Testis (tissue), 2 donors: ENCODE measurements at regions not wholly inside any gene's neighbourhood (a gene's known extent, or its start where the extent isn't known, plus 50 kb on each side); places are given as distances from the start of the nearest gene placed in this dataset.
A peak's percentile ranks its signal among the peaks of the same experiment; 100 is the strongest.

Experiments
- DNase-seq: peaks from one replicate; pipeline ENCODE4 v3.0.0-alpha.2; 2019
- H3K27ac ChIP-seq, 2 donors: fragments of 200-600 bp; sonication (generic); one replicate each; pipeline ENCODE4 v1.5.1; 2019
- H3K27me3 ChIP-seq: fragments of 200-600 bp; sonication (generic); one replicate; pipeline ENCODE4 v1.5.1; 2019
- H3K36me3 ChIP-seq: fragments of 200-600 bp; sonication (generic); one replicate; pipeline ENCODE4 v1.5.1; 2017; ENCODE audit warnings: low read depth; ENCODE audit errors: missing control alignments
- H3K4me1 ChIP-seq: fragments of 200-600 bp; sonication (generic); one replicate; pipeline ENCODE4 v1.5.1; 2019
- H3K4me3 ChIP-seq, 2 donors: fragments of 200-600 bp; sonication (generic); one replicate each; pipeline ENCODE4 v1.5.1; 2017 to 2019
- H3K9me3 ChIP-seq: fragments of 200-600 bp; sonication (generic); one replicate; pipeline ENCODE4 v1.5.1; 2017
- POLR2A ChIP-seq: fragments of 450-650 bp; IDR thresholded peaks from one replicate; pipeline ENCODE4 v1.6.1; 2017; ENCODE audit warnings: antibody characterized with exemption, mild to moderate bottlenecking, moderate library complexity
- WGBS, 2 donors: methylation state at CpG; one replicate each; pipeline ENCODE4 v1.1.5; 2018; 5-methylcytosine and 5-hydroxymethylcytosine counted together
- intact Hi-C: fragments of 100-400 bp; cut with DNase I; formaldehyde crosslinking; loops from one replicate; pipeline ENCODE4 v1.15.1; 2023; ENCODE audit warnings: low total_unique reads
- TF ChIP-seq, protein P1 (sequence below), 3 experiments: fragments of 450-650 bp in 2 of 3; fragments of 200-600 bp in 1 of 3; sonication (generic) in 1 of 3; IDR thresholded peaks; one replicate each; pipeline ENCODE4 v1.5.1; 2016 to 2019; ENCODE audit warnings: antibody characterized with exemption in 3 of 3, mild to moderate bottlenecking in 2 of 3, moderate library complexity in 1 of 3

DNA sequence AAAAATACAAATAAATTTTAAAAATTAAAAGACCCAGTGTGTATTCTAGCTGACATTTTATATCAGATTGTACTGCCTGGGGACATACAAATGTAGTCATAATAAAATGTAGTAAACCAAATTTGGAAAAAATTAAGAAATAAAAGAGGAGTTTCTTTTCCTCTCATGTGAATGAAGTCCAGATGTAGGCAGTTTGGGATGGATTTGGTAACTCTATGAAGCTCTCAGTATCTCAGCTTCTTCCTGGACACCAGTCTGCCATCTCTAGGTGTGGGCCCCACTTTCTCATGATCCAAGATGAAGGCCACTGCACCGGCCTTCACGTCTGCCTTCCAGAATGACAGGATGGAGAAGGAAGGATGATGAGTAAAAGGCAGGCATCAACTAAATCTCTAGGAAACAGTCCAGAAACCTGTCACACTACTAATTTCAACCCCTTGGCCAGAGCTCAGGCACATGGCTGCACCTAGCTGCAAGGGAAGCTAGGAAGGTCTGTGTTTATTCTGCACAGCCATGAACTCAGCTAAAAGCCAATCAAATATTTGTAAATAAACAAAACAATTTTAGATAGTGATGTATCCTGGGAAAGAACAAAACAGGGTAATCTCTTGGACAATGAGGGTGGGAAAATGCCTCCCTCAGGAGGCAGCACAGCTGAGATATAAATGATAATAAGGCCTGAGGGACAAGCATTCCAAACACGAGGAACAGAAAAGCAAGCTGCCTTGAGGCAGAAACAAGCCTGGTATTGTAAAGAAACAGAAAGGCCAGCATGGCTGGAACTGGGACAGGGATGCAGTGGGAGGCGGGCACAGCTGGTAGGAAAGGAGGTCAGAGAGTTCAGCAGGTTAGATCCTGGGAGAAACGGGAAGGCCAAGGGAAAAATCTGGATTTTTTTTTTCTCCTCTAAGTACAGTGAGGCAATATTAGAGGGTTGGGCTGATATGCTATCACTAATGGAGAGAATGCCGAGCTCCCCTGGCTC is 88.5 kb upstream of the PTPN1 start:
- no peak overlapping the region for H3K4me3 ChIP-seq
- intact Hi-C loops = no loop called here
- no peaks in the 10 kb centered on the region for H3K9me3 ChIP-seq
- H3K27ac ChIP-seq = peak overlapping the region in 1 of 2 donors; percentile 68
- WGBS, 2 donors = 82 to 86% methylated on average over 6 of the region's 6 CpGs
- H3K36me3 ChIP-seq = no peaks in the 10 kb centered on the region
- no peak for DNase-seq
- no peaks in the 10 kb centered on the region for H3K27me3 ChIP-seq
- TF ChIP-seq, protein P1, sequence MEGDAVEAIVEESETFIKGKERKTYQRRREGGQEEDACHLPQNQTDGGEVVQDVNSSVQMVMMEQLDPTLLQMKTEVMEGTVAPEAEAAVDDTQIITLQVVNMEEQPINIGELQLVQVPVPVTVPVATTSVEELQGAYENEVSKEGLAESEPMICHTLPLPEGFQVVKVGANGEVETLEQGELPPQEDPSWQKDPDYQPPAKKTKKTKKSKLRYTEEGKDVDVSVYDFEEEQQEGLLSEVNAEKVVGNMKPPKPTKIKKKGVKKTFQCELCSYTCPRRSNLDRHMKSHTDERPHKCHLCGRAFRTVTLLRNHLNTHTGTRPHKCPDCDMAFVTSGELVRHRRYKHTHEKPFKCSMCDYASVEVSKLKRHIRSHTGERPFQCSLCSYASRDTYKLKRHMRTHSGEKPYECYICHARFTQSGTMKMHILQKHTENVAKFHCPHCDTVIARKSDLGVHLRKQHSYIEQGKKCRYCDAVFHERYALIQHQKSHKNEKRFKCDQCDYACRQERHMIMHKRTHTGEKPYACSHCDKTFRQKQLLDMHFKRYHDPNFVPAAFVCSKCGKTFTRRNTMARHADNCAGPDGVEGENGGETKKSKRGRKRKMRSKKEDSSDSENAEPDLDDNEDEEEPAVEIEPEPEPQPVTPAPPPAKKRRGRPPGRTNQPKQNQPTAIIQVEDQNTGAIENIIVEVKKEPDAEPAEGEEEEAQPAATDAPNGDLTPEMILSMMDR (IDR thresholded peaks at IDR 0.05) = no peak
- no peak for TF ChIP-seq POLR2A
- H3K4me1 ChIP-seq = no peaks in the 10 kb centered on the region

DNA sequence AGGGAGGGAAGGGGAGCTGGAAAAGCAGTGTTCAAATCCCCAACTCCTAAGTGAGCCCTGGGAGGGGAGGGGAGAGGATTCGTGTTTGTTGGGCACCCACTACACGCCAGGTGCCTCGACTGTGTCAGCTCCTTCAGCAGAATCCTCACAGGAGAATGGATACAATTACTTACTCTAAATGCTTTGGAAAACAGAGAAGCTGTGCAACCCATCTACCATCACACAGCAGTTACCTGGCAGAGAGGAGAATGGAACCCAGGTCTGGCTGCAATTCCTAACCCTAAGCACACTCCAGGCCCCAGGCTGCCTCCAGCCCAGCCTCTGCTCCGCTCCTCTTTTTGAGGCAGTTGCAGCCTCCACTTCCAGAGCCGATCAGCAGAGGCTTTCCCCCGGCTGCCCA is 86.4 kb upstream of the PTPN1 start:
- Histone ChIP-seq H3K4me3 (no peak overlapping the region), H3K9me3 (no peaks in the 10 kb centered on the region), H3K36me3 (no peaks in the 10 kb centered on the region), H3K27ac (peak overlapping the region in 1 of 2 donors; percentile 54), H3K4me1 (peaks cover 6% of the 10 kb centered on the region), H3K27me3 (no peaks in the 10 kb centered on the region)
- WGBS, 2 donors = 82 to 90% methylated on average over 6 of the region's 6 CpGs
- no peak for DNase-seq
- no peak for TF ChIP-seq POLR2A
- TF ChIP-seq, protein P1 (IDR thresholded peaks at IDR 0.05) = no peak
- intact Hi-C loops = no loop called here

DNA sequence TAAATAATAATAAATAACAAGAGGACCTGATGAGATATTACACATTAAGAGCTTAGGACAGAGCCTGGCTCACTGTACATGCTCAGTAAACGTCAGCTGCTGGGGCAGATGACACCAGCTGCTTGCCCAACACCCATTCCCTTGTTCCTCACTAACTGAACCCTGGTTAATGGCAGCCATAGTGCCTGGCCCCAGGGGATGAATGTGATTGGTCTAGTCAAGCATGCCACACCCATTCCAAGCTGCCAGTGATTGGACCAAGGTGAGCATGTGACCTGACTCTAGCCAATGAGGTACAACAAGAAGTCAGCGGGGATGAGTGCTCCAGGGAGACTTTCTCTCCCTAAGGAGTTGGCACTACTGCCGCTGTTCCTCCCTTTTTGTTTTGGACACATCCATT is 85.1 kb upstream of the PTPN1 start:
- WGBS, 2 donors = 50% methylated on average over 1 to 3 of the region's 3 CpGs
- intact Hi-C loops = no loop called here

DNA sequence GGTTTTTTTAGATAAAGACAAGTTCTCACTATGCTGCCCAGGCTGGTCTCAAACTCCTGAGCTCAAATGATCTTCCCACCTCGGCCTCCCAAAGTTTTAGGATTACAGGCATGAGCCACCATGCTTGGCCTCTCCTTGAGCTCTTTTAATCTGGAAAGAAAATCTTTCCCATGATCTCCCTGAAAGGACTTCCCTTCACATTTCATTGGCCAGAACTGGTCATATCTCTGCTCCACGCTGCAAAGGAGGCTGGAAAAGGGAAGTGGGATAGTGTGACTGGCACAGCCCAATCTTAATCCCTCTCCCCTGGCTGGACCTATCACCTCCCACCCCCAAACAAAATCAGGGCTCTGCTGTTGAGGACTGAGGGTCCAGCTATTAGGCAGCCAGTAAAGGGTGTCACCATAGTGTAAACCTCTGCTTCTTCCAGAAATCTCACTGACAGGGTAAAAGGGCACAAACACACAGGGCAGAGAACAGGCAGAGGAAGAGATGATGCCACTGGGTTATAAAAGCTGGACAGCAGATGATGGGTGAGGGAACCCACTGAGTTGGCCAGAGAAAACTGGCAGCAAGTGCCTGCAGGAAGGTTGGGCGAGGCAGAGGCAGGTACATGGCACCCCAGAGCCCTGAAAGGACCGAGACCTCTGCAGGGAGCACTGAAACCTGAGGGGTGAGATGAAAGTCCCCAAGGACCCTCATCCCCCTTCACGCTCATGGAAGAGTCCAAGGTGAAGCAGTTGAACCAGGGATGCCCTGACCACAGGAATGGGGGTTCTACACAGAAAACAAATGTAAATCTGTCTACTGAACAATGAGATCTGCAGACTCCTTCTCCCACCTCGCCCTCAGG is 83.1 kb upstream of the PTPN1 start:
- Histone ChIP-seq H3K9me3 (no peaks in the 10 kb centered on the region), H3K4me1 (peaks cover 6% of the 10 kb centered on the region), H3K27ac (no peak overlapping the region), H3K4me3 (no peak overlapping the region), H3K27me3 (no peaks in the 10 kb centered on the region), H3K36me3 (no peaks in the 10 kb centered on the region)
- TF ChIP-seq, protein P1 (IDR thresholded peaks at IDR 0.05) = no peak
- TF ChIP-seq POLR2A = no peak
- intact Hi-C loops = no loop called here
- no peak for DNase-seq
- 74 to 82% methylated on average over 6 of the region's 6 CpGs for WGBS, 2 donors

More for the DNA sequence above, 85.1 kb upstream of the PTPN1 start:
- TF ChIP-seq POLR2A = no peak
- TF ChIP-seq, protein P1 (IDR thresholded peaks at IDR 0.05) = no peak
- Histone ChIP-seq H3K4me3 (peak overlapping the region in 1 of 2 donors; percentile 33), H3K4me1 (peaks cover 6% of the 10 kb centered on the region), H3K9me3 (no peaks in the 10 kb centered on the region), H3K27me3 (no peaks in the 10 kb centered on the region), H3K36me3 (no peaks in the 10 kb centered on the region), H3K27ac (no peak overlapping the region)
- DNase-seq = peak; percentile 80
